Activated CD8-positive, alpha-beta T cell treated with anti-CD3 and anti-CD28 coated beads for 36 hours (primary cell): ENCODE measurements at regions not wholly inside any gene's neighbourhood (a gene's known extent, or its start where the extent isn't known, plus 50 kb on each side); places are given as distances from the start of the nearest gene placed in this dataset.

Source experiments
- ATAC-seq: fragments of 200-7000 bp; cut with Tn5 transposase; one replicate; pipeline ENCODE4 v1.10.0; 2021; ENCODE audit warnings: mild to moderate bottlenecking, moderate library complexity
- CTCF ChIA-PET: fragments of 350-600 bp; sonication (Branson Sonifier 250); formaldehyde crosslinking; loops from one replicate; lab custom pipeline; 2021; ENCODE audit warnings: antibody characterized with exemption; lab: Charles Lee
- POLR2A ChIA-PET: fragments of 350-600 bp; sonication (Branson Sonifier 250); formaldehyde crosslinking; loops from one replicate; lab custom pipeline; 2021; ENCODE audit warnings: antibody characterized with exemption; lab: Charles Lee
- DNase-seq: peaks from one replicate; pipeline ENCODE4 v3.0.0-alpha.2; 2020
- H3K27ac Mint-ChIP-seq: one replicate; pipeline ENCODE4 v1.8.0; 2021; ENCODE audit warnings: mild to moderate bottlenecking, mixed read lengths
- H3K27me3 Mint-ChIP-seq: one replicate; pipeline ENCODE4 v1.8.0; 2021; ENCODE audit warnings: mixed read lengths
- H3K36me3 Mint-ChIP-seq: one replicate; pipeline ENCODE4 v1.8.0; 2021; ENCODE audit warnings: low read depth, mixed read lengths
- H3K4me1 Mint-ChIP-seq: one replicate; pipeline ENCODE4 v1.8.0; 2021; ENCODE audit warnings: low read depth, mixed read lengths
- H3K4me3 Mint-ChIP-seq: one replicate; pipeline ENCODE4 v1.8.0; 2021; ENCODE audit warnings: mild to moderate bottlenecking, moderate library complexity, mixed read lengths
- H3K9me3 Mint-ChIP-seq: one replicate; pipeline ENCODE4 v1.8.0; 2021; ENCODE audit warnings: mixed read lengths
- CTCF ChIP-seq: fragments of 200-600 bp; IDR thresholded peaks from one replicate; pipeline ENCODE4 v1.8.0; 2022; ENCODE audit warnings: antibody characterized with exemption, mild to moderate bottlenecking
- intact Hi-C: fragments of 100-400 bp; cut with micrococcal nuclease; formaldehyde crosslinking; loops from one replicate; pipeline ENCODE4 v1.10.0; 2022

- CTCF ChIA-PET: no interaction called here
Observed at GRCh38 chr6:19312241-19312978, 524.8 kb upstream of the ID4 start.

GRCh38 chr6:19317431-19317986 is 519.7 kb upstream of the ID4 start:
- POLR2A ChIA-PET: no interaction called here
- no peak for ATAC-seq

More at GRCh38 chr6:19312241-19312978, 524.8 kb upstream of the ID4 start:
- Mint-ChIP-seq H3K36me3 (no peaks in the 10 kb centered on the region), H3K27me3 (no peaks in the 10 kb centered on the region), H3K27ac (no peak overlapping the region), H3K9me3 (peaks cover 7% of the 10 kb centered on the region), H3K4me1 (no peaks in the 10 kb centered on the region), H3K4me3 (no peak overlapping the region)
- intact Hi-C loops: no loop called here
- no peak for ATAC-seq
- no peak for DNase-seq
- no peak for TF ChIP-seq CTCF
- POLR2A ChIA-PET: no interaction called here

GRCh38 chr6:19319005-19319404 is 518.2 kb upstream of the ID4 start:
- ATAC-seq (no peak), DNase-seq (no peak)
- Mint-ChIP-seq H3K4me1 (no peaks in the 10 kb centered on the region), H3K4me3 (no peak overlapping the region), H3K9me3 (peaks cover 1% of the 10 kb centered on the region), H3K27me3 (no peaks in the 10 kb centered on the region), H3K36me3 (no peaks in the 10 kb centered on the region), H3K27ac (no peak overlapping the region)
- no peak for TF ChIP-seq CTCF
- POLR2A ChIA-PET: no interaction called here
- CTCF ChIA-PET: no interaction called here
- intact Hi-C loops: no loop called here

More at GRCh38 chr6:19317431-19317986, 519.7 kb upstream of the ID4 start:
- intact Hi-C loops: no loop called here
- Mint-ChIP-seq H3K9me3 (peaks cover 1% of the 10 kb centered on the region), H3K4me1 (no peaks in the 10 kb centered on the region), H3K27ac (no peak overlapping the region), H3K27me3 (no peaks in the 10 kb centered on the region), H3K4me3 (no peak overlapping the region), H3K36me3 (no peaks in the 10 kb centered on the region)
- CTCF ChIA-PET: no interaction called here
- no peak for DNase-seq
- no peak for TF ChIP-seq CTCF

GRCh38 chr6:19320111-19320581 is 517.0 kb upstream of the ID4 start:
- Mint-ChIP-seq H3K36me3 (no peaks in the 10 kb centered on the region), H3K27ac (no peak overlapping the region), H3K27me3 (no peaks in the 10 kb centered on the region), H3K4me3 (no peak overlapping the region), H3K9me3 (peaks cover 1% of the 10 kb centered on the region), H3K4me1 (no peaks in the 10 kb centered on the region)
- ATAC-seq (no peak), DNase-seq (no peak)
- POLR2A ChIA-PET: interaction anchor here (1.0 kb wide), 1 partner anchor 10 kb away, joined by 3 read pairs; no protein-coding TSS in a partner anchor
- intact Hi-C loops: no loop called here
- CTCF ChIA-PET: no interaction called here
- TF ChIP-seq CTCF: no peak
